ENCODE measurements at regions not wholly inside any gene's neighbourhood (a gene's known extent, or its start where the extent isn't known, plus 50 kb on each side); places are given as distances from the start of the nearest gene placed in this dataset.

GRCh38 chr18:69349912-69350597 lies 50.6 kb upstream of the DOK6 start:
- TF ChIP-seq CTCF (conservative IDR thresholded peaks at IDR 0.05; ENCODE audit: low read depth in 2 of 2) (no peak), POLR2AphosphoS5 (IDR thresholded peaks at IDR 0.05; ENCODE audit: low read depth) (no peak), EZH2 (IDR thresholded peaks at IDR 0.05; ENCODE audit: low read depth, unreplicated experiment) (no peak), JUNB (IDR thresholded peaks at IDR 0.05; ENCODE audit: unreplicated experiment) (no peak), EZH2phosphoT487 (IDR thresholded peaks at IDR 0.05; ENCODE audit: unreplicated experiment) (no peak), ZNF114 (CRISPR knock-in tag; IDR thresholded peaks at IDR 0.05) (no peak), CREB1 (CRISPR knock-in tag; IDR thresholded peaks at IDR 0.05; ENCODE audit: low read depth) (no peak), NANOG (IDR thresholded peaks at IDR 0.05; ENCODE audit: borderline replicate concordance) (no peak)
- TF ChIP-seq, protein P1, sequence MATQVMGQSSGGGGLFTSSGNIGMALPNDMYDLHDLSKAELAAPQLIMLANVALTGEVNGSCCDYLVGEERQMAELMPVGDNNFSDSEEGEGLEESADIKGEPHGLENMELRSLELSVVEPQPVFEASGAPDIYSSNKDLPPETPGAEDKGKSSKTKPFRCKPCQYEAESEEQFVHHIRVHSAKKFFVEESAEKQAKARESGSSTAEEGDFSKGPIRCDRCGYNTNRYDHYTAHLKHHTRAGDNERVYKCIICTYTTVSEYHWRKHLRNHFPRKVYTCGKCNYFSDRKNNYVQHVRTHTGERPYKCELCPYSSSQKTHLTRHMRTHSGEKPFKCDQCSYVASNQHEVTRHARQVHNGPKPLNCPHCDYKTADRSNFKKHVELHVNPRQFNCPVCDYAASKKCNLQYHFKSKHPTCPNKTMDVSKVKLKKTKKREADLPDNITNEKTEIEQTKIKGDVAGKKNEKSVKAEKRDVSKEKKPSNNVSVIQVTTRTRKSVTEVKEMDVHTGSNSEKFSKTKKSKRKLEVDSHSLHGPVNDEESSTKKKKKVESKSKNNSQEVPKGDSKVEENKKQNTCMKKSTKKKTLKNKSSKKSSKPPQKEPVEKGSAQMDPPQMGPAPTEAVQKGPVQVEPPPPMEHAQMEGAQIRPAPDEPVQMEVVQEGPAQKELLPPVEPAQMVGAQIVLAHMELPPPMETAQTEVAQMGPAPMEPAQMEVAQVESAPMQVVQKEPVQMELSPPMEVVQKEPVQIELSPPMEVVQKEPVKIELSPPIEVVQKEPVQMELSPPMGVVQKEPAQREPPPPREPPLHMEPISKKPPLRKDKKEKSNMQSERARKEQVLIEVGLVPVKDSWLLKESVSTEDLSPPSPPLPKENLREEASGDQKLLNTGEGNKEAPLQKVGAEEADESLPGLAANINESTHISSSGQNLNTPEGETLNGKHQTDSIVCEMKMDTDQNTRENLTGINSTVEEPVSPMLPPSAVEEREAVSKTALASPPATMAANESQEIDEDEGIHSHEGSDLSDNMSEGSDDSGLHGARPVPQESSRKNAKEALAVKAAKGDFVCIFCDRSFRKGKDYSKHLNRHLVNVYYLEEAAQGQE (IDR thresholded peaks at IDR 0.05; ENCODE audit: unreplicated experiment), result no peak
- TF ChIP-seq, protein P2, sequence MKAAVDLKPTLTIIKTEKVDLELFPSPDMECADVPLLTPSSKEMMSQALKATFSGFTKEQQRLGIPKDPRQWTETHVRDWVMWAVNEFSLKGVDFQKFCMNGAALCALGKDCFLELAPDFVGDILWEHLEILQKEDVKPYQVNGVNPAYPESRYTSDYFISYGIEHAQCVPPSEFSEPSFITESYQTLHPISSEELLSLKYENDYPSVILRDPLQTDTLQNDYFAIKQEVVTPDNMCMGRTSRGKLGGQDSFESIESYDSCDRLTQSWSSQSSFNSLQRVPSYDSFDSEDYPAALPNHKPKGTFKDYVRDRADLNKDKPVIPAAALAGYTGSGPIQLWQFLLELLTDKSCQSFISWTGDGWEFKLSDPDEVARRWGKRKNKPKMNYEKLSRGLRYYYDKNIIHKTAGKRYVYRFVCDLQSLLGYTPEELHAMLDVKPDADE (IDR thresholded peaks at IDR 0.05), result no peak
